ENCODE measurements at regions not wholly inside any gene's neighbourhood (a gene's known extent, or its start where the extent isn't known, plus 50 kb on each side); places are given as distances from the start of the nearest gene placed in this dataset.
"Not testable (repeated sequence)": the region's sequence is repeated elsewhere in the genome, so short reads cannot be mapped to it uniquely, and the experiment has no call there.

GRCh38 chr11:81986556-81987161 lies 747.0 kb downstream of the FAM181B start:
- no peak for DNase-seq (ENCODE audit: low read depth)

DNA sequence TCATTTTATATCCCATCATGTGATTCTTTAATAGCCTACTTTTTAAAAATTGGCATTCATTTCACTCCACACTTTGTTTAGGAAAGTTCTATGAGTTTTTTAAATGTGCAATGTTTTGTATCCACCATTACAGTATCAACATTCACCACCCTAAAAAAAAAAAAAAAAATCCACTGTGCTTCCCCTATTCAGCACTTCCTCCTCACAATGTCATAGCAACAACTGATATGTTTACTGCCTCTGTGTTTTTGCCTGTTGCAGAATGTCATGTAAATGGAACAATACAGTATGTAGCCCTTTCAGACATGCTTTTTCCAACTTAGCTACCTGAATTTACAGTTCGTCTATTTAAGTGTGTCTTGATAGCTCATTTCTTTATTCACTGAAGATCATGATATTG lies 754.2 kb downstream of the FAM181B start:
- DNase-seq (ENCODE audit: low read depth) = no peak

DNA sequence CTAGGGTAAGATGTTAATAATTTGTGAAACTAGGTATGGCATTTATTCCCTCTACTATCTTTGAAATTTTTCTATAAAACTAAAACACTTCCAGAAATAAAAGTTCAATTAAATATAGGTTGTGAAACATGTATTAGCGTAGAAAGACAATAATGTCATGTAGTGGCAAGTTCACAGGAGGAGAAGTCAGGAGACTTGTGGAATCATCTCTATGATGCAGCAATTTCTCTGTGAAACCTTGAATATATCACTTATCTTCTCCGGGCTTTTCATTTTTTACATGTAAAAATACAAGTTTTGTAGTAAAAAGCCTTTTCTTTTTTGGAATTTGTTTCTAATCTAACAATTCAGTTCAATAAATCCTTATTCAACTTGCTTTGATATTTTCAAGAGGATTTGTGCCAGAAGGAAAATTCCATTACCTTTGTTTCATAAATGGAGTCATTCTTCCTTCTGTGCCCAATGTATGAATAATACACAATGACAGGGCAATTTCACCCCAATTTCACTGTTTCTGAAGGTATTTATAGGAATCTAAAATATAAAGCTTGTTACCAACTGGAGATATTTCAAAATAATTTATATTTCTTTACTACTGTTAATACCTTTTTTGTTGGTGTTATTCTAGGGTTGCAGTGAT lies 758.3 kb downstream of the FAM181B start:
- DNase-seq (ENCODE audit: low read depth) = no peak

DNA sequence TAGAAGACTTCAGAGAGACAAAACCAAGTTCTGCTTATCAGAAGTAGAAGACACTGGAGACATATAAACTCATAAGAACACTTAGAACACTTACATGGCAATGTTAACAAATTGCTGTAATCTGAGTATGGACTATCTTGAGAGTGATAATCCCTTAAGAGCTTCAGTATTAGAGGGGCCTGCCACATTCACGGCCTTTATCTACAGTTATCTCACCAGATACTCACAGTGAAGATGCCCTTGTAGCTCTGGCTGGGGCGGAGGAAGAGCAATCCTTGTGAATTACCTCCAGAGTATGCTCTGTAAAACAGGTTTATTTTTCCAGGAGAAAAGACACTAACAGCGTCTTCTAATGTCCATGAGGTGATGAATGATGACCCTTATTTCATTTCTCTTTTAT lies 762.8 kb downstream of the FAM181B start:
- no peak for DNase-seq (ENCODE audit: low read depth)

- no peak for DNase-seq (ENCODE audit: low read depth)
Measured at GRCh38 chr11:81967242-81967641, 766.4 kb downstream of the FAM181B start.

DNA sequence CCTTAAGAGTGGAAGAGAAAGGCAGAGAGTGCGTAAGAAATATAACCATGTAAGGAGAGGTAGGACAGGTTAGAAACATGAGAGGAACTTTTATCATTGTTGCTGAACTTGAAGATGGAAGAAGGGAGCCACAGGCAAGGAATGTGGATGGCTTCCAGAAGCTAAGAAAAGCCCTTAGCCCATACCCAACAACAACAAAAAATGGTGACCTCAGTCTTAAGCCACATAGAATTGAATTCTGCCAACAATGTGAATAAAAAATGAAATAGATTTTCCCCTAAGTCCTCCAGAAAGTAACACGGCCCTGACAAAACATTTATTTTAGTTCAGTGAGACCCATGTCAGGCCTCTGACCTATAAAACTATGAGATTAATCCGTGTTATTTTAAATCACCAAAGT lies 767.3 kb downstream of the FAM181B start:
- no peak for DNase-seq (ENCODE audit: low read depth)

DNA sequence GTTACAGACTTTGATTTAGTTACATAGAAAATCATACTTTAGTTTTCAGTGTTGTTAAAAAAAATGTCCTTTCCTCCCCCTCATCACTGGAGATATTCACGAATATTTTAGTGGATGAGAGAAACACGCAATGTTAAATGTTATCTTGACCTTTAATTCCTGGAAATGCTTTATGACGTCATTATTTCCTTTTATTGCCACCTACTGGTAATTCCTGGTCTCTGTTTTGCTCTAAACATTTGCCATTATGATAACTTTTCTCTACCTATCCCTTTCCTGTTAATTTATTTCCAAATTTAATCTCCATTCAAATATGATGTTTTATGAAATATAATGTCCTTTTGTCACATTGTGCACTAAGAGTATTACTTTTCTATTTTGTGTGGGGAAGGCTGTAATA lies 770.6 kb downstream of the FAM181B start:
- no peak for DNase-seq (ENCODE audit: low read depth)

GRCh38 chr11:81960443-81960842 lies 773.2 kb downstream of the FAM181B start:
- no peak for DNase-seq (ENCODE audit: low read depth)

GRCh38 chr11:81959341-81959740 lies 774.3 kb downstream of the FAM181B start:
- DNase-seq (ENCODE audit: low read depth) = no peak

GRCh38 chr11:81954301-81954700 lies 779.4 kb downstream of the FAM181B start:
- not testable (repeated sequence) for DNase-seq (ENCODE audit: low read depth)

- no peak for DNase-seq (ENCODE audit: low read depth)
Measured at GRCh38 chr11:81946831-81947230, 786.8 kb downstream of the FAM181B start.

DNA sequence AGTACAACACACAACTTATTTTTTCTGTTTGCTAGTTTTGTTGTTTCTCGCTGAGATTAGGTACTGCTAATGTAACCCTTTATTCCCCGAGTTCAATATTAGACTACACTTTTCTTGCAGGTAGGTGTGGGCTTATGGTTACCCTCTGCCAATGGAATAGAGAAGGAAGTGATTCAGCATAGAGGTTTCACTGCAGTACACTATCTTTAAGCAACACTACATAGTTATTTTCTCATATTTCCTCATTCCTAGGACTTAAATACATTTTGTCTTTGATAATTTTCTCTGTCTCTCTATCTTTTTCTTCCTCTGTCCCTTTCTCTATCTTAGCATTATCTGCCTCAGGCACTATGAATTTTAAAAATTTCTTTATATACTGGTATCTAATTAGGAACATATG lies 791.0 kb downstream of the FAM181B start:
- DNase-seq (ENCODE audit: low read depth) = no peak

- DNase-seq (ENCODE audit: low read depth) = no peak
Measured at GRCh38 chr11:81941998-81942397, 791.7 kb downstream of the FAM181B start.

DNA sequence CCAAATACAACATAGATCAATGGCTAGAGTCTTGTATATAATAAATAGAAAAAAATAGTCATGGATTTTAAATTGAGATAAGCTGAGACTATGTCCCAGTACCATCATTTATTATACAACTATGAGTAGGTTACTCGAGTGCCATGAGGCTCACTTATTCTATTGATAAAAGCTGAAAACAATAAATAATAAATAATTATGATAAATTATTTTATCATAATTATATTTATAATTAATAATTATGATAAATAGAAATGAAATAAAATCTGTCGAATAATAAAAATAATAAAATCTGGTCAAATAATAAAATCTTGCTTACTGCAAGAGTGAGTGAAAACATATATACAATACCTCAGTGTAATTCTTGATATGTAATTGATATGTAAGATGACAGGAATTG lies 801.4 kb downstream of the FAM181B start:
- no peak for DNase-seq (ENCODE audit: low read depth)

DNA sequence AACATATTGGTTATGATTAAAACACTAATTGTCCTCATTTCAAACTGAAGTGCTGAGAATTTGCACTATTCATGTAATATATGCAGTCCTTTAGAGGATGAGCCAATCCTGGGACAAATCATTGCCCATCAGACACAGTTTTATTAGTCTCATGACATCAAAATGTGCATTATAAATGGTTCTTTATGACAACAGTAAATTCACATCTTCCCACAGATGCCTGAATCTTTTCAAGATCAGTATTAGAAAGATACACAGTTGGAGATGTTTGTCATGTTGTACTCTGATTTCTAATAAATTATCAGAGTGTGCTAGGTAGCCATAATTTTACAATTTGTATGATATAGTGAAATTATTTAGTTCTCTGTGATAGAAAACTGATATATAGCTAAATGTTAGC lies 813.5 kb downstream of the FAM181B start:
- no peak for DNase-seq (ENCODE audit: low read depth)

DNA sequence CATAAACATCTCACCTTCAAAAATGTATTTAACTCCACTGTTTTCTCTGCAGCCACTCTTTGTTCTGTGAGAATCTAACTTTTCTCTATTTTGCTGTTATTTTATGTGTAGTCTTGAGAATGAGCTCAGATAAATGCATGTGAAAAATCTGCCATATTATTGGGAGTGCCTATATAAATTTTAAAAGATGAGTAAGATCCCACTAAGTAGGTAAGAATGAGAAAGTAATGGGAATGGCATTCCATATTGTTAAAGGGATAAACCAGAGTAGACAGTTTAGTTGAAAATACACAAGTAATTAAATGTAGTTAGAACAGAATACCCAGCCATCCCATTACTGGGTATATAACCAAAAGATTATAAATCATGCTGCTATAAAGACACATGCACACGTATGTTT lies 817.2 kb downstream of the FAM181B start:
- no peak for DNase-seq (ENCODE audit: low read depth)

DNA sequence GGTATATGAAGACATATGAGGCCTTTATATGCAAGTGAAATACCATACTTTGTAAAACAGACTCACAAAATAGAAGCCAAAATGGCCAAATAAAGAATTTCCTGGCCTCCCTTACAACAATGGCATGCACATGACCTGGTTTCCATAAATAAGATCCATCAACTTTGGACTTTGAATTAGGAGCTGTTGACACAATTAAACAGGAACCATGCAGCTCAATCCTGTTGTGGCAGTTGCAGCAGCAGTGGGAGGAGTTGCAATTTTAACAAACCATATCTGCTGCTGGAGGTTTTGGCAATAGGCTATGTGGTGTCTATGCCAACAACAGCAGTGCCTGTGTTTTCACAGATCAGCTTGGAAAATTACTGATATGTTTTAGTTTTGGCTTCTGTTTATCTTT lies 818.6 kb downstream of the FAM181B start:
- no peak for DNase-seq (ENCODE audit: low read depth)

DNA sequence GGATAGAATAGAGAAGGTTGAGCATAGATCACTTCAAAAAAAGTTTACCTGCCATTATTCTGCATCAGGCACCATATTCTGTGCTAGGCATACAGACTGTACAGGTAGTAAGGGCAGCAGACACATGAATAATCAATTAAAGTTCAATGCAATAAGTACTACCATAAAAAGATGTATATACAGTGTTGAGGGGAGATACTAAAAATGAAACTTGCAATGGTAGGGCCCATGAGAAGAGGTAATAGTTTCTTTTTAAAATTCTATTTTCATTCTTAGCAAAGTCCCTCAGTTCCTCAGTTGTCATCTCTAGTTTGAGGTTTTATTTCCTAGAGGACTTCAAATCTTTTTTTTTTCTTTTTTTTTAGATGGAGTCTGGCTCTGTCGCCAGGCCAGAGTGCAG lies 819.9 kb downstream of the FAM181B start:
- DNase-seq (ENCODE audit: low read depth) = no peak

DNA sequence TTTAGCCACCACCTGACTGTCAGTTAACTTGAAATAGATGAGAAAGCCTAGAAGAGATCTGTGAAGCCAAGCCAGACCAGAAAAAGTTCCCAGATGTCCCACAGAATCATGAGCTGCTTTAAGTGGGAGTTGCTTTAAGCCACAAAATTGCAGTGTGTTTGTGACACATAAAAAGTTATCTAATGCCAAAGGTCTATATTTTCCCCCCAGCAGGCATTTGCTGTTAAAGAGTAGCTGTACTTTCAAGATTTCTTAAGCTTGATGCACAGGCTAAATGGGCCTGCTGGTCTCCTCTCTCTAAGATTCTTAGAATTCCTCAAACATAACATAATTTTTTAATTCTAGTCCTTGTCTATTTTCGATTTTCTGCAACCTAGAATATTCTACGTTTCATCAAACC lies 825.7 kb downstream of the FAM181B start:
- no peak for DNase-seq (ENCODE audit: low read depth)

DNA sequence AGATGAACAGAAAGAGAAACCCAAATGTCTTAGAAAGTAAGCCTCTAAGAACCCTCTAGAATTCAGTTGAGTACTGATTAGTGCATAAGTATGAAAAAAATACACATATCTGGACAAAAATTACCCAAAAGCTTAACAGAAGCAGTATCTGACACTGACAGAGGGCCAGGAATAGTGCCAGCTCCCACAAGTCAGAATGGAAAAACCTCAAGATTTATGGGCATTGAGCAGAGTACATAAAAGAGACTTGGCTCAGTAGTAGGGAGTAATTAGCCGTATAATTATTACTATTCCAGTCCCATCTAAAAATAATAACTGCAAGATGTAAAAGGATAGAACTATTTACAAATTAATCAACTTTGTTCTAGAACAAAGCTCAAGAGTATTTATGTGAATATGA lies 834.5 kb downstream of the FAM181B start:
- no peak for DNase-seq (ENCODE audit: low read depth)

- DNase-seq (ENCODE audit: low read depth) = no peak
Measured at GRCh38 chr11:81897639-81898038, 836.0 kb downstream of the FAM181B start.

GRCh38 chr11:81895258-81895657 lies 838.4 kb downstream of the FAM181B start:
- DNase-seq (ENCODE audit: low read depth) = no peak

DNA sequence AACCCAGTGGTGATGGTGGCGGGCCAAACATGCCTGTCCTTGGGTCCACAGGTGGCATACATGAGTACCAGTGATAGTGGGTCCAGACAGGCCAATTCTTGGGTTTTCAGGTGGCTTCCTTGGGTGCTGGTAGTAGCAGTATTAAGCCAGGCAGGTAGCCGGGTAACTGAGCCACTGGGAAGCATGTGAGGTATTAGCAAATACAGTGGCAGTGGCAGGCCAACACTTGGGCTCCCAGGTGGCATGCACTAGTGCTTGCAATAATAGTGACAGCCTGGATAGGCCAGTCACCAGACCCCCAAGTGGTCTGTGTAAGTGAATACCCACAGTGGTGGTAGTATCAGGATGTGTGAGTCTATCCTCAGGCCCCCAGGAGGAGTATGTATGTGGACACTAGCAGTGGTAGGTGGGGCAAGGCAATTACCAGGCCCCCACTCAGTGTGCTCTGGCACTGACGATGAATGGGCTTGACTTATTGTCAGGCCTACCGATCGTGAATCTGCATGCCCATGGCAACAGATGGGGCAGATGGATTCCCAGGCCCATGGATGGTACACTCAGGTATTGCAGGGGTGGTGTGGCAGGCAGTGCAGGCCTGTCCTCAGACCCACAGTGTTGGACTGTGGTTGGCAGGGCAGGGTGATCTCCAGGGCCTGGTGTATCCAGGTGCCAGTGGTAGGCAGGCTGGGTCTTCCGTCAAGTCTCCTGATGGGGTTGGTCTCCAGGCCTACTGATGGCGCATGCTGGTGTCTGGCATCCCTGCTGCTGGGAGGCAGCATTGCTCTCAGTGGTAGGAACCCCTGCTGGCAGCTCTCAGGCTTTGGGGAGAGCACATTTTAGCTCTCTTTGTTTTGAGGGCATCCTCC lies 840.7 kb downstream of the FAM181B start:
- no peak for DNase-seq (ENCODE audit: low read depth)

Measured in RPMI7951 (cell line).